ENCODE measurements at regions not wholly inside any gene's neighbourhood (a gene's known extent, or its start where the extent isn't known, plus 50 kb on each side); places are given as distances from the start of the nearest gene placed in this dataset.

- no peak for TF ChIP-seq CTCF (IDR thresholded peaks at IDR 0.05)
- Histone ChIP-seq H3K27ac (no peak overlapping the region), H3K4me3 (no peak overlapping the region), H3K36me3 (no peaks in the 10 kb centered on the region), H3K9me3 (no peaks in the 10 kb centered on the region), H3K4me1 (ENCODE audit: control insufficient read depth in 1 of 2, low read depth in 2 of 2) (no peaks in the 10 kb centered on the region), H3K27me3 (replicated peaks; ENCODE audit: insufficient read depth) (no peaks in the 10 kb centered on the region)
- no peak for ATAC-seq (ENCODE audit: insufficient number of reproducible peaks, low FRiP score, low read depth)
- no peak for DNase-seq (ENCODE audit: low spot score)
These were observed 476.1 kb upstream of the MPDZ start for GRCh38 chr9:13755551-13755950.

DNA sequence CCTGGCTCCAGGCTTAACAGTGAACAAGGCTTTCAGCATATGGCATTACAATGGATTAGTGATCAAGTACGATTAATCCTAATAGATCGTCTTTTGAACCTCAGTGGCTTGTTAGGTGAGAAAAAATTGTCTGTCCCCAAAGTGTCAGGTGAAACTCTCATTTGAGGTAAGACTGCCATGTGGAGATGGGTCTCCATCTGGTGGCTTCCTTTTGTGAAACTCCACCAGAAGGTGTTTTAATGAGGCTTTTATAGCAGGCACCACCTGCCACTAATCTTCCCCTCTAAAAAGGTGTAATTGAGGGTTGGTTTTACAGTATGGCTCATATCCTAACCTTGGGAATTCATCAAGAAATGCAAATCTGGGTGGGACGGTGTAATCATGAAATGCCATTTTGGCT lies 471.1 kb upstream of the MPDZ start:
- no peaks in the 10 kb centered on the region for H3K27me3 ChIP-seq (replicated peaks; ENCODE audit: insufficient read depth)
- no peaks in the 10 kb centered on the region for H3K36me3 ChIP-seq
- no peaks in the 10 kb centered on the region for H3K9me3 ChIP-seq
- ATAC-seq (ENCODE audit: insufficient number of reproducible peaks, low FRiP score, low read depth): no peak
- DNase-seq (ENCODE audit: low spot score): no peak
- H3K27ac ChIP-seq: no peak overlapping the region
- no peak overlapping the region for H3K4me3 ChIP-seq
- TF ChIP-seq CTCF (IDR thresholded peaks at IDR 0.05): no peak
- H3K4me1 ChIP-seq (ENCODE audit: control insufficient read depth in 1 of 2, low read depth in 2 of 2): no peaks in the 10 kb centered on the region

DNA sequence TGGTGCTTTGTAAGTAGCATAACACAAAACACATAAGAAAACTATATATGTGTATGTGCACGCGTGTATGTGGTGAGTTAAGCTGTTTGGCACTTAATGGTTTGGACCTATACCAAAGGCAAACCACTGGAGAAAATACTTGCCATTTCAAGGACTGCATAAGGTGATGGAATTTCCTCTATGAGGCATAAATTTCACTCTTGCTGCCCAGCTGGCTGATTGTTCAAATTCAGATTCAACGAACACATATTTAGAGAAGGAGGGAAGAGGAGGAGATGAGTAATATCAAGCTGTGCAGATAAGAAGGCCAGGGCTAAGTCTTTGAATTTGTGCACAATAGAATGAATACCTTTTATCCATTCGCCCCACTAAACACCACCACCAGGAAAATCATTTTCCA lies 470.6 kb upstream of the MPDZ start:
- Histone ChIP-seq H3K27me3 (replicated peaks; ENCODE audit: insufficient read depth) (no peaks in the 10 kb centered on the region), H3K4me3 (no peak overlapping the region), H3K36me3 (no peaks in the 10 kb centered on the region), H3K4me1 (ENCODE audit: control insufficient read depth in 1 of 2, low read depth in 2 of 2) (no peaks in the 10 kb centered on the region), H3K9me3 (no peaks in the 10 kb centered on the region), H3K27ac (no peak overlapping the region)
- DNase-seq (ENCODE audit: low spot score) (no peak), ATAC-seq (ENCODE audit: insufficient number of reproducible peaks, low FRiP score, low read depth) (no peak)
- TF ChIP-seq CTCF (IDR thresholded peaks at IDR 0.05): no peak

DNA sequence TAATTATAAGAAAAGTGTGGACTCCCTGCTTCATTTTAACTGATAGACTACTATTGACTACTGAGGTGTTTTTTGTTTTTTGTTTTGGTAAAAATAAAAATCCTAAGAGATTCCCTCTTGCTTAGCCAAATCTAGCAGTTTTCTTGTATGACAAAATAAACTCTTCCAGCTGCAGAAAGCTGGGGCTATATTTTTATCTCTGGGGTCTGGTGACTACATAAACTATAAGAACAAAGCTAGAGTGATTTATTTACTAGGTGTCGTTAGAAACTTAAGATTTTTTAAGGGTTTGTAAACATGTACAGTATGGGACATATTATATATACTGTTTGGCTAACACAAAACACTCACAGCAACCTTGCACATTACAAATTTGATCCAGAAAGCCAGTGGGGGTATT lies 467.4 kb upstream of the MPDZ start:
- Histone ChIP-seq H3K36me3 (no peaks in the 10 kb centered on the region), H3K27ac (no peak overlapping the region), H3K4me3 (no peak overlapping the region), H3K9me3 (no peaks in the 10 kb centered on the region), H3K27me3 (replicated peaks; ENCODE audit: insufficient read depth) (no peaks in the 10 kb centered on the region), H3K4me1 (ENCODE audit: control insufficient read depth in 1 of 2, low read depth in 2 of 2) (no peaks in the 10 kb centered on the region)
- ATAC-seq (ENCODE audit: insufficient number of reproducible peaks, low FRiP score, low read depth) (no peak), DNase-seq (ENCODE audit: low spot score) (no peak)
- TF ChIP-seq CTCF (IDR thresholded peaks at IDR 0.05): no peak

- DNase-seq (ENCODE audit: low spot score): no peak
- no peaks in the 10 kb centered on the region for H3K9me3 ChIP-seq
- ATAC-seq (ENCODE audit: insufficient number of reproducible peaks, low FRiP score, low read depth): no peak
- no peaks in the 10 kb centered on the region for H3K4me1 ChIP-seq (ENCODE audit: control insufficient read depth in 1 of 2, low read depth in 2 of 2)
- no peak overlapping the region for H3K4me3 ChIP-seq
- H3K27ac ChIP-seq: no peak overlapping the region
- no peaks in the 10 kb centered on the region for H3K36me3 ChIP-seq
- TF ChIP-seq CTCF (IDR thresholded peaks at IDR 0.05): no peak
- H3K27me3 ChIP-seq (replicated peaks; ENCODE audit: insufficient read depth): no peaks in the 10 kb centered on the region
These were observed 464.9 kb upstream of the MPDZ start for GRCh38 chr9:13744261-13744901.

Measured in thoracic aorta (tissue), 2 donors.